PFSK-1 (cell line): ENCODE measurements at regions not wholly inside any gene's neighbourhood (a gene's known extent, or its start where the extent isn't known, plus 50 kb on each side); places are given as distances from the start of the nearest gene placed in this dataset.

Experiments
- FOXP2 ChIP-seq: optimal IDR thresholded peaks from 2 replicates; pipeline ENCODE3; 2011; ENCODE audit warnings: borderline replicate concordance, control low read depth, inconsistent platforms; ENCODE audit not compliant: insufficient read depth; ENCODE audit errors: extremely low read length, extremely low read depth
- POLR2AphosphoS5 ChIP-seq: IDR thresholded peaks from 2 replicates; pipeline ENCODE4 v1.6.1; 2012; ENCODE audit warnings: low read depth, mild to moderate bottlenecking, control low read depth, low read length, moderate library complexity
- SIN3A ChIP-seq: IDR thresholded peaks from 2 replicates; pipeline ENCODE4 v1.6.1; 2012; ENCODE audit warnings: mild to moderate bottlenecking, low read length, moderate library complexity, borderline replicate concordance; ENCODE audit not compliant: insufficient read depth
- TAF1 ChIP-seq: IDR thresholded peaks from 2 replicates; pipeline ENCODE4 v1.6.1; 2012; ENCODE audit warnings: low read length, control low read depth, borderline replicate concordance; ENCODE audit not compliant: insufficient read depth
- TF ChIP-seq, protein P1 (sequence below), 2 experiments: IDR thresholded peaks; 2 replicates each; pipeline versions ENCODE4 v1.6.1 to v1.8.0; 2011 to 2012; ENCODE audit warnings: low read depth in 2 of 2, low read length in 2 of 2, control low read depth in 1 of 2, inconsistent platforms in 1 of 2, mild to moderate bottlenecking in 1 of 2, moderate library complexity in 1 of 2; ENCODE audit not compliant: insufficient read depth in 1 of 2

DNA sequence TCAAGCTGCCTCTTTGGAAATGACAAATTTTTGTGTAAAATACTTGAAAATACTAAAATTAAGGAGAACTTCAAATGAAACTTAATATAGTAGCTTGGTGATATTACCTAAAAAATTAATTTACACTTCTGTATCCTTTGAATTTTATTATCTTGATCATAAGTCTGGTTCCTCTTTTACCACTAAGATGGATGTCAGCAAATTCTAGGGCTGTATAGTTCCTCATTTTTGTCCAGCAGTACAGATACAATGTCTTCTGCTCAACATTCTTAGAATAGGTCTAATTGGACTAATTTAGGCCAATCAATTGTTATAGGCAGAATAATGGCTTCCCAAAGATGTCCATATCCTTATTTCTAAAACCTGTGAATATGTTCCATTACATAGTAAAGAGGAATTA, 1298.0 kb upstream of the RAG2 start:
- TF ChIP-seq POLR2AphosphoS5 (no peak), TAF1 (no peak), SIN3A (no peak), FOXP2 (no peak)
- TF ChIP-seq, protein P1, sequence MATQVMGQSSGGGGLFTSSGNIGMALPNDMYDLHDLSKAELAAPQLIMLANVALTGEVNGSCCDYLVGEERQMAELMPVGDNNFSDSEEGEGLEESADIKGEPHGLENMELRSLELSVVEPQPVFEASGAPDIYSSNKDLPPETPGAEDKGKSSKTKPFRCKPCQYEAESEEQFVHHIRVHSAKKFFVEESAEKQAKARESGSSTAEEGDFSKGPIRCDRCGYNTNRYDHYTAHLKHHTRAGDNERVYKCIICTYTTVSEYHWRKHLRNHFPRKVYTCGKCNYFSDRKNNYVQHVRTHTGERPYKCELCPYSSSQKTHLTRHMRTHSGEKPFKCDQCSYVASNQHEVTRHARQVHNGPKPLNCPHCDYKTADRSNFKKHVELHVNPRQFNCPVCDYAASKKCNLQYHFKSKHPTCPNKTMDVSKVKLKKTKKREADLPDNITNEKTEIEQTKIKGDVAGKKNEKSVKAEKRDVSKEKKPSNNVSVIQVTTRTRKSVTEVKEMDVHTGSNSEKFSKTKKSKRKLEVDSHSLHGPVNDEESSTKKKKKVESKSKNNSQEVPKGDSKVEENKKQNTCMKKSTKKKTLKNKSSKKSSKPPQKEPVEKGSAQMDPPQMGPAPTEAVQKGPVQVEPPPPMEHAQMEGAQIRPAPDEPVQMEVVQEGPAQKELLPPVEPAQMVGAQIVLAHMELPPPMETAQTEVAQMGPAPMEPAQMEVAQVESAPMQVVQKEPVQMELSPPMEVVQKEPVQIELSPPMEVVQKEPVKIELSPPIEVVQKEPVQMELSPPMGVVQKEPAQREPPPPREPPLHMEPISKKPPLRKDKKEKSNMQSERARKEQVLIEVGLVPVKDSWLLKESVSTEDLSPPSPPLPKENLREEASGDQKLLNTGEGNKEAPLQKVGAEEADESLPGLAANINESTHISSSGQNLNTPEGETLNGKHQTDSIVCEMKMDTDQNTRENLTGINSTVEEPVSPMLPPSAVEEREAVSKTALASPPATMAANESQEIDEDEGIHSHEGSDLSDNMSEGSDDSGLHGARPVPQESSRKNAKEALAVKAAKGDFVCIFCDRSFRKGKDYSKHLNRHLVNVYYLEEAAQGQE (IDR thresholded peaks at IDR 0.05; ENCODE audit: insufficient read depth in 1 of 2, low read depth in 2 of 2, low read length in 2 of 2) = no peak

- TF ChIP-seq FOXP2 = no peak
- no peak for TF ChIP-seq TAF1
- TF ChIP-seq POLR2AphosphoS5 = no peak
- TF ChIP-seq, protein P1 (IDR thresholded peaks at IDR 0.05; ENCODE audit: insufficient read depth in 1 of 2, low read depth in 2 of 2, low read length in 2 of 2) = no peak
- TF ChIP-seq SIN3A = no peak
These were observed 1283.7 kb upstream of the RAG2 start for GRCh38 chr11:37881741-37882140.

GRCh38 chr11:37861671-37862070, 1263.6 kb upstream of the RAG2 start:
- TF ChIP-seq TAF1 (no peak), POLR2AphosphoS5 (no peak), FOXP2 (no peak), SIN3A (no peak)
- TF ChIP-seq, protein P1 (IDR thresholded peaks at IDR 0.05; ENCODE audit: insufficient read depth in 1 of 2, low read depth in 2 of 2, low read length in 2 of 2) = no peak

- TF ChIP-seq, protein P1 (IDR thresholded peaks at IDR 0.05; ENCODE audit: insufficient read depth in 1 of 2, low read depth in 2 of 2, low read length in 2 of 2) = no peak
- no peak for TF ChIP-seq SIN3A
- TF ChIP-seq TAF1 = no peak
- no peak for TF ChIP-seq FOXP2
- no peak for TF ChIP-seq POLR2AphosphoS5
These were observed 1260.4 kb upstream of the RAG2 start for GRCh38 chr11:37858398-37858797.

GRCh38 chr11:37857726-37858125, 1259.7 kb upstream of the RAG2 start:
- no peak for TF ChIP-seq POLR2AphosphoS5

GRCh38 chr11:37849706-37850105, 1251.7 kb upstream of the RAG2 start:
- no peak for TF ChIP-seq FOXP2
- TF ChIP-seq POLR2AphosphoS5 = no peak
- TF ChIP-seq SIN3A = no peak
- TF ChIP-seq, protein P1 (IDR thresholded peaks at IDR 0.05; ENCODE audit: insufficient read depth in 1 of 2, low read depth in 2 of 2, low read length in 2 of 2) = no peak
- TF ChIP-seq TAF1 = no peak
